ENCODE measurements at regions not wholly inside any gene's neighbourhood (a gene's known extent, or its start where the extent isn't known, plus 50 kb on each side); places are given as distances from the start of the nearest gene placed in this dataset.

- DNase-seq (ENCODE audit: low read depth in 4 of 4, low spot score in 2 of 4): no peak
These were observed 700.5 kb upstream of the CELF2 start for GRCh38 chr10:10317151-10317550.

- DNase-seq (ENCODE audit: low read depth in 4 of 4, low spot score in 2 of 4): no peak
These were observed 698.8 kb upstream of the CELF2 start for GRCh38 chr10:10318856-10319255.

- DNase-seq (ENCODE audit: low read depth in 4 of 4, low spot score in 2 of 4): no peak
These were observed 696.7 kb upstream of the CELF2 start for GRCh38 chr10:10320956-10321355.

- DNase-seq (ENCODE audit: low read depth in 4 of 4, low spot score in 2 of 4): no peak
These were observed 691.6 kb upstream of the CELF2 start for GRCh38 chr10:10326116-10326515.

GRCh38 chr10:10327934-10328333 is 689.7 kb upstream of the CELF2 start:
- DNase-seq (ENCODE audit: low read depth in 4 of 4, low spot score in 2 of 4): no peak

- DNase-seq (ENCODE audit: low read depth in 4 of 4, low spot score in 2 of 4): no peak
These were observed 687.3 kb upstream of the CELF2 start for GRCh38 chr10:10330418-10330817.

GRCh38 chr10:10332786-10333185 is 684.9 kb upstream of the CELF2 start:
- no peak for DNase-seq (ENCODE audit: low read depth in 4 of 4, low spot score in 2 of 4)

GRCh38 chr10:10333622-10334021 is 684.0 kb upstream of the CELF2 start:
- DNase-seq (ENCODE audit: low read depth in 4 of 4, low spot score in 2 of 4): no peak

GRCh38 chr10:10338339-10338738 is 679.3 kb upstream of the CELF2 start:
- no peak for DNase-seq (ENCODE audit: low read depth in 4 of 4, low spot score in 2 of 4)

- DNase-seq (ENCODE audit: low read depth in 4 of 4, low spot score in 2 of 4): no peak
These were observed 671.1 kb upstream of the CELF2 start for GRCh38 chr10:10346390-10347150.

- DNase-seq (ENCODE audit: low read depth in 4 of 4, low spot score in 2 of 4): no peak
These were observed 667.6 kb upstream of the CELF2 start for GRCh38 chr10:10350050-10350449.

GRCh38 chr10:10351451-10351850 is 666.2 kb upstream of the CELF2 start:
- no peak for DNase-seq (ENCODE audit: low read depth in 4 of 4, low spot score in 2 of 4)

GRCh38 chr10:10353326-10353868 is 664.3 kb upstream of the CELF2 start:
- no peak for DNase-seq (ENCODE audit: low read depth in 4 of 4, low spot score in 2 of 4)

GRCh38 chr10:10359263-10359662 is 658.4 kb upstream of the CELF2 start:
- DNase-seq (ENCODE audit: low read depth in 4 of 4, low spot score in 2 of 4): no peak

- no peak for DNase-seq (ENCODE audit: low read depth in 4 of 4, low spot score in 2 of 4)
These were observed 656.3 kb upstream of the CELF2 start for GRCh38 chr10:10361301-10361885.

GRCh38 chr10:10362800-10363199 is 654.9 kb upstream of the CELF2 start:
- no peak for DNase-seq (ENCODE audit: low read depth in 4 of 4, low spot score in 2 of 4)

GRCh38 chr10:10363217-10363616 is 654.5 kb upstream of the CELF2 start:
- DNase-seq (ENCODE audit: low read depth in 4 of 4, low spot score in 2 of 4): no peak

- DNase-seq (ENCODE audit: low read depth in 4 of 4, low spot score in 2 of 4): no peak
These were observed 652.8 kb upstream of the CELF2 start for GRCh38 chr10:10364902-10365301.

GRCh38 chr10:10365676-10366075 is 652.0 kb upstream of the CELF2 start:
- no peak for DNase-seq (ENCODE audit: low read depth in 4 of 4, low spot score in 2 of 4)

GRCh38 chr10:10366836-10367235 is 650.8 kb upstream of the CELF2 start:
- DNase-seq (ENCODE audit: low read depth in 4 of 4, low spot score in 2 of 4): no peak

GRCh38 chr10:10367264-10367663 is 650.4 kb upstream of the CELF2 start:
- DNase-seq (ENCODE audit: low read depth in 4 of 4, low spot score in 2 of 4): no peak

GRCh38 chr10:10368951-10369576 is 648.6 kb upstream of the CELF2 start:
- DNase-seq (ENCODE audit: low read depth in 4 of 4, low spot score in 2 of 4): no peak

Measured in left renal cortex interstitium (tissue), 4 donors.